GM12878 (cell line): ENCODE measurements at regions not wholly inside any gene's neighbourhood (a gene's known extent, or its start where the extent isn't known, plus 50 kb on each side); places are given as distances from the start of the nearest gene placed in this dataset.

ENCODE experiments used
- ATAC-seq: fragments of 200-7000 bp; cut with Tn5 transposase; 3 replicates; pipeline ENCODE4 v1.9.1; 2020; ENCODE audit warnings: mild to moderate bottlenecking, moderate library complexity
- BruUV-seq: library from RNA; stranded (reverse); fragments of 400-500 nt; replicated peaks from 2 replicates; lab custom pipeline; 2021; lab: Mats Ljungman, UMichigan
- CTCF ChIA-PET: fragments of 300-600 bp; sonication (Branson Sonifier 250); formaldehyde crosslinking; extraction: SDS; loops from one replicate; lab custom pipeline; 2021; ENCODE audit warnings: inconsistent platforms; lab: Yijun Ruan, JAX
- POLR2A ChIA-PET: fragments of 350-600 bp; formaldehyde crosslinking; extraction: SDS; loops from one replicate; lab custom pipeline; 2021; ENCODE audit warnings: inconsistent platforms; lab: Charles Lee
- RAD21 ChIA-PET: fragments of 300-600 bp; sonication (Branson Sonifier 250); formaldehyde crosslinking; loops from one replicate; lab custom pipeline; 2023; ENCODE audit warnings: antibody characterized with exemption; ENCODE audit not compliant: unreplicated experiment; lab: Charles Lee
- SMC1A ChIA-PET: fragments of 300-600 bp; sonication (Branson Sonifier 250); formaldehyde crosslinking; loops from one replicate; lab custom pipeline; 2023; ENCODE audit not compliant: unreplicated experiment, uncharacterized antibody; lab: Charles Lee
- DNase-seq: peaks from one replicate; pipeline ENCODE4 v3.0.0-alpha.2; 2011; ENCODE audit warnings: low read depth, low spot score
- FAIRE-seq: peaks from 3 replicates; lab custom pipeline; 2011; peaks lifted over from hg19 to GRCh38; lab: Jason Lieb, UNC
- H2AFZ ChIP-seq: 2 replicates; pipeline ENCODE4 v1.6.0; 2011; ENCODE audit warnings: low read depth, low read length, control low read depth; ENCODE audit not compliant: control insufficient read depth
- H3K27ac ChIP-seq: 2 replicates; pipeline ENCODE4 v1.5.1; 2011; ENCODE audit warnings: control low read depth; ENCODE audit not compliant: control insufficient read depth, insufficient read depth
- H3K27me3 ChIP-seq, 2 experiments: replicated peaks in 1 of 2; 2 replicates each; pipeline versions ENCODE4 v1.6.0 to v1.6.1; 2011; ENCODE audit warnings: low read length in 1 of 2; ENCODE audit not compliant: control insufficient read depth in 2 of 2, insufficient read depth in 2 of 2
- H3K36me3 ChIP-seq, 2 experiments: 2 replicates each; pipeline ENCODE4 v1.5.1; 2011; ENCODE audit warnings: low read length in 1 of 2; ENCODE audit not compliant: control insufficient read depth in 2 of 2, insufficient read depth in 2 of 2
- H3K4me1 ChIP-seq: 2 replicates; pipeline ENCODE4 v1.6.1; 2011; ENCODE audit warnings: mild to moderate bottlenecking, low read length, moderate library complexity, mixed read lengths; ENCODE audit not compliant: control insufficient read depth, insufficient read depth
- H3K4me2 ChIP-seq: 2 replicates; pipeline ENCODE4 v1.6.0; 2011; ENCODE audit warnings: control low read depth; ENCODE audit not compliant: control insufficient read depth, insufficient read depth
- H3K4me3 ChIP-seq: fragments of 200-600 bp; sonication (generic); 2 replicates; pipeline ENCODE4 v1.5.1; 2016
- H3K79me2 ChIP-seq: 2 replicates; pipeline ENCODE4 v1.6.0; 2011; ENCODE audit warnings: low read length; ENCODE audit not compliant: control insufficient read depth, insufficient read depth
- H3K9ac ChIP-seq: 2 replicates; pipeline ENCODE4 v1.8.0; 2011; ENCODE audit warnings: low read length, control low read depth, mixed read lengths; ENCODE audit not compliant: control insufficient read depth, insufficient read depth
- H3K9me3 ChIP-seq: replicated peaks from 3 replicates; pipeline ENCODE4 v1.5.1; 2011; ENCODE audit warnings: mild to moderate bottlenecking, low read length; ENCODE audit not compliant: control insufficient read depth, insufficient read depth
- H4K20me1 ChIP-seq: 2 replicates; pipeline ENCODE4 v1.6.0; 2011; ENCODE audit not compliant: control insufficient read depth, insufficient read depth
- CBX3 ChIP-seq: fragments of 200-600 bp; sonication (generic); IDR thresholded peaks from 2 replicates; pipeline ENCODE4 v1.6.1; 2016; ENCODE audit warnings: low read depth, borderline replicate concordance
- MAX ChIP-seq: IDR thresholded peaks from 2 replicates; pipeline ENCODE4 v1.6.1; 2012; ENCODE audit warnings: low read depth, low read length, improper control_type of control experiment
- MYC ChIP-seq: IDR thresholded peaks from 2 replicates; pipeline ENCODE4 v1.6.1; 2011; ENCODE audit warnings: mild to moderate bottlenecking, low read length, moderate library complexity, inconsistent platforms; ENCODE audit not compliant: insufficient read depth, insufficient replicate concordance, insufficient read length, severe bottlenecking
- POU2F2 ChIP-seq: IDR thresholded peaks from 3 replicates; pipeline ENCODE4 v1.6.1; 2011; ENCODE audit warnings: low read depth, mild to moderate bottlenecking, low read length, borderline replicate concordance
- SRF ChIP-seq, 2 experiments: IDR thresholded peaks; 2 replicates each; pipeline ENCODE4 v1.6.1; 2011; ENCODE audit warnings: low read depth in 2 of 2, low read length in 2 of 2, mild to moderate bottlenecking in 1 of 2, moderate library complexity in 1 of 2
- SUZ12 ChIP-seq: fragments of 200-600 bp; sonication (generic); IDR thresholded peaks from one replicate; pipeline ENCODE4 v1.6.1; 2018; ENCODE audit warnings: antibody characterized with exemption, mild to moderate bottlenecking; ENCODE audit not compliant: unreplicated experiment
- TBL1XR1 ChIP-seq: IDR thresholded peaks from 2 replicates; pipeline ENCODE4 v1.6.1; 2012; ENCODE audit warnings: low read depth, low read length, improper control_type of control experiment
- USF1 ChIP-seq: IDR thresholded peaks from 2 replicates; pipeline ENCODE4 v1.6.1; 2011; ENCODE audit warnings: borderline replicate concordance, low read depth, mild to moderate bottlenecking, moderate library complexity, mixed read lengths, low read length; ENCODE audit not compliant: insufficient read depth; ENCODE audit errors: extremely low read length
- YY1 ChIP-seq: IDR thresholded peaks from 2 replicates; pipeline ENCODE4 v1.6.1; 2011; ENCODE audit warnings: low read depth, mild to moderate bottlenecking, low read length
- WGBS: methylation state at CpG from one replicate; pipeline ENCODE4 v1.1.6; 2016; ENCODE audit warnings: low lambda C conversion rate; ENCODE audit not compliant: insufficient replicate concordance, insufficient coverage; ENCODE audit errors: missing lambda C conversion rate; 5-methylcytosine and 5-hydroxymethylcytosine counted together
- in situ Hi-C: fragments of 300-500 bp; cut with MboI; formaldehyde crosslinking; loops from 9 replicates; pipeline ENCODE4 v1.14.3; 2018; ENCODE audit warnings: mixed read lengths
- intact Hi-C: fragments of 100-400 bp; cut with micrococcal nuclease; formaldehyde crosslinking; loops from one replicate; pipeline ENCODE4 v1.14.2; 2022; ENCODE audit not compliant: unreplicated experiment
- TF ChIP-seq, protein P1 (sequence below): fragments of 150-350 bp; IDR thresholded peaks from 2 replicates; pipeline ENCODE4 v1.6.1; 2014; ENCODE audit warnings: mild to moderate bottlenecking, low read depth, low read length
- TF ChIP-seq, protein P2 (sequence below): fragments of 450-650 bp; IDR thresholded peaks from 2 replicates; pipeline ENCODE4 v1.6.1; 2018; ENCODE audit warnings: mild to moderate bottlenecking, low read depth, moderate library complexity; ENCODE audit not compliant: partially characterized antibody

DNA sequence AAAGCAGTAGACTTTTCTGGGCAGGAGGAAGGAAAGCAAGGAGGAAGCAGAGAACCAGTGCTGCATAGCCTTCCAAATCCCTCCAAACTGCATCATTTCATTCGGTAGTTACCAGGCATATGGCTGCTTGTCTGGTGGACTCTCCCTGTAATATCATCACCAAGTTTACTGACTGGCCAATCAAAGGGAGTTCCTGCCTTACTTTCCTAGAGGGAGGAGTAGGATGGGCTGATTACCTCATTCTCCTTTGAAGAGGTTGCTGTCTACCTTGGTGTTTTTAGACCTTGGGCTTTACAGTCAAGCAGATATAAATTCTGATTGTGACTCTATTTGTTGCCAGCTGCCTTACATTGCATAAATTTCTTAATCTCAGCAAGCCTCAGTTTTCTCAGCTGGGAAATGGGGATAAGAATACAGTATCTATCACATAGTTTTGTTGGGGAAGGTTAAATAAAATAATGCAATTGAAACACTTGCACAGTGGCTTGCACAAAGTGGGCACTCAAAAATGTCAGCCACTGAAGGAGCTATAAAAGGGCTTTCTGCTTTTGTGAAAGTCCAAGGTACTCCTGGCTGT lies 297.3 kb upstream of the PROX1 start:
- no peak overlapping the region for H3K4me3 ChIP-seq
- DNase-seq = no peak
- H3K27ac ChIP-seq = no peak overlapping the region
- no peaks in the 10 kb centered on the region for H3K27me3 ChIP-seq
- H3K9me3 ChIP-seq = no peaks in the 10 kb centered on the region
- POLR2A ChIA-PET = no interaction called here
- CTCF ChIA-PET = interaction anchor here (0.6 kb wide), 1 partner anchor 11 kb away, joined by 3 read pairs; no protein-coding TSS in a partner anchor
- no peaks in the 10 kb centered on the region for H4K20me1 ChIP-seq
- H3K4me2 ChIP-seq = no peak overlapping the region
- no TSS peak for BruUV-seq
- no peak for ATAC-seq
- 17% methylated on average over 1 of the region's 1 CpG for WGBS
- H3K4me1 ChIP-seq = no peaks in the 10 kb centered on the region
- TF ChIP-seq TBL1XR1 (no peak), MYC (no peak), POU2F2 (no peak), YY1 (no peak), CBX3 (no peak), USF1 (no peak), MAX (no peak), SUZ12 (no peak), SRF (IDR thresholded peaks at IDR 0.05; ENCODE audit: low read depth in 2 of 2, low read length in 2 of 2) (no peak)
- TF ChIP-seq, protein P1, sequence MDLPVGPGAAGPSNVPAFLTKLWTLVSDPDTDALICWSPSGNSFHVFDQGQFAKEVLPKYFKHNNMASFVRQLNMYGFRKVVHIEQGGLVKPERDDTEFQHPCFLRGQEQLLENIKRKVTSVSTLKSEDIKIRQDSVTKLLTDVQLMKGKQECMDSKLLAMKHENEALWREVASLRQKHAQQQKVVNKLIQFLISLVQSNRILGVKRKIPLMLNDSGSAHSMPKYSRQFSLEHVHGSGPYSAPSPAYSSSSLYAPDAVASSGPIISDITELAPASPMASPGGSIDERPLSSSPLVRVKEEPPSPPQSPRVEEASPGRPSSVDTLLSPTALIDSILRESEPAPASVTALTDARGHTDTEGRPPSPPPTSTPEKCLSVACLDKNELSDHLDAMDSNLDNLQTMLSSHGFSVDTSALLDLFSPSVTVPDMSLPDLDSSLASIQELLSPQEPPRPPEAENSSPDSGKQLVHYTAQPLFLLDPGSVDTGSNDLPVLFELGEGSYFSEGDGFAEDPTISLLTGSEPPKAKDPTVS = no peak
- TF ChIP-seq, protein P2, sequence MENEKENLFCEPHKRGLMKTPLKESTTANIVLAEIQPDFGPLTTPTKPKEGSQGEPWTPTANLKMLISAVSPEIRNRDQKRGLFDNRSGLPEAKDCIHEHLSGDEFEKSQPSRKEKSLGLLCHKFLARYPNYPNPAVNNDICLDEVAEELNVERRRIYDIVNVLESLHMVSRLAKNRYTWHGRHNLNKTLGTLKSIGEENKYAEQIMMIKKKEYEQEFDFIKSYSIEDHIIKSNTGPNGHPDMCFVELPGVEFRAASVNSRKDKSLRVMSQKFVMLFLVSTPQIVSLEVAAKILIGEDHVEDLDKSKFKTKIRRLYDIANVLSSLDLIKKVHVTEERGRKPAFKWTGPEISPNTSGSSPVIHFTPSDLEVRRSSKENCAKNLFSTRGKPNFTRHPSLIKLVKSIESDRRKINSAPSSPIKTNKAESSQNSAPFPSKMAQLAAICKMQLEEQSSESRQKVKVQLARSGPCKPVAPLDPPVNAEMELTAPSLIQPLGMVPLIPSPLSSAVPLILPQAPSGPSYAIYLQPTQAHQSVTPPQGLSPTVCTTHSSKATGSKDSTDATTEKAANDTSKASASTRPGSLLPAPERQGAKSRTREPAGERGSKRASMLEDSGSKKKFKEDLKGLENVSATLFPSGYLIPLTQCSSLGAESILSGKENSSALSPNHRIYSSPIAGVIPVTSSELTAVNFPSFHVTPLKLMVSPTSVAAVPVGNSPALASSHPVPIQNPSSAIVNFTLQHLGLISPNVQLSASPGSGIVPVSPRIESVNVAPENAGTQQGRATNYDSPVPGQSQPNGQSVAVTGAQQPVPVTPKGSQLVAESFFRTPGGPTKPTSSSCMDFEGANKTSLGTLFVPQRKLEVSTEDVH = no peak
- no peak overlapping the region for H2AFZ ChIP-seq
- in situ Hi-C loops (no loop called here), intact Hi-C loops (no loop called here)
- H3K79me2 ChIP-seq = no peaks in the 10 kb centered on the region
- RAD21 ChIA-PET = no interaction called here
- no peak overlapping the region for H3K9ac ChIP-seq
- SMC1A ChIA-PET = no interaction called here
- no peaks in the 10 kb centered on the region for H3K36me3 ChIP-seq
- no peak for FAIRE-seq
